Endothelial cell of hepatic sinusoid (primary cell): ENCODE measurements at regions not wholly inside any gene's neighbourhood (a gene's known extent, or its start where the extent isn't known, plus 50 kb on each side); places are given as distances from the start of the nearest gene placed in this dataset.
"Not testable (repeated sequence)": the region's sequence is repeated elsewhere in the genome, so short reads cannot be mapped to it uniquely, and the experiment has no call there.

Source experiments
- in situ Hi-C: cut with HindIII; loops from 2 replicates; pipeline ENCODE4 v1.10.0; 2017; ENCODE audit warnings: low sequenced_read_pairs

- in situ Hi-C loops: no loop called here
Observed at GRCh38 chr5:91528831-91529230, 145.7 kb upstream of the ARRDC3 start.

- in situ Hi-C loops: no loop called here
Observed at GRCh38 chr5:91521785-91522184, 138.7 kb upstream of the ARRDC3 start.

- in situ Hi-C loops: no loop called here
Observed at GRCh38 chr5:91521334-91521733, 138.2 kb upstream of the ARRDC3 start.

- in situ Hi-C loops: no loop called here
Observed at GRCh38 chr5:91514400-91514799, 131.3 kb upstream of the ARRDC3 start.

GRCh38 chr5:91503321-91503720 lies 120.2 kb upstream of the ARRDC3 start:
- in situ Hi-C loops: no loop called here

- in situ Hi-C loops: no loop called here
Observed at GRCh38 chr5:91500758-91501157, 117.6 kb upstream of the ARRDC3 start.

GRCh38 chr5:91499943-91500531 lies 116.9 kb upstream of the ARRDC3 start:
- in situ Hi-C loops: no loop called here

- in situ Hi-C loops: no loop called here
Observed at GRCh38 chr5:91495699-91496098, 112.6 kb upstream of the ARRDC3 start.

GRCh38 chr5:91494447-91494996 lies 111.4 kb upstream of the ARRDC3 start:
- in situ Hi-C loops: loop anchor here (5.0 kb wide), 1 partner anchor 37 kb away; no protein-coding TSS in a partner anchor

- in situ Hi-C loops: loop anchor here (5.0 kb wide), 1 partner anchor 36 kb away; no protein-coding TSS in a partner anchor
Observed at GRCh38 chr5:91493086-91493485, 110.0 kb upstream of the ARRDC3 start.

- in situ Hi-C loops: loop anchor here (5.0 kb wide), 1 partner anchor 34 kb away; no protein-coding TSS in a partner anchor
Observed at GRCh38 chr5:91491229-91491628, 108.1 kb upstream of the ARRDC3 start.

- in situ Hi-C loops: loop anchor here (5.0 kb wide), 1 partner anchor 33 kb away; no protein-coding TSS in a partner anchor
Observed at GRCh38 chr5:91490316-91490715, 107.2 kb upstream of the ARRDC3 start.

- in situ Hi-C loops: no loop called here
Observed at GRCh38 chr5:91487420-91487819, 104.3 kb upstream of the ARRDC3 start.

GRCh38 chr5:91486638-91487037 lies 103.5 kb upstream of the ARRDC3 start:
- in situ Hi-C loops: no loop called here

- in situ Hi-C loops: no loop called here
Observed at GRCh38 chr5:91484662-91485061, 101.5 kb upstream of the ARRDC3 start.

- in situ Hi-C loops: not testable (repeated sequence)
Observed at GRCh38 chr5:91479376-91479775, 96.3 kb upstream of the ARRDC3 start.

- in situ Hi-C loops: no loop called here
Observed at GRCh38 chr5:91478096-91478495, 95.0 kb upstream of the ARRDC3 start.

- in situ Hi-C loops: no loop called here
Observed at GRCh38 chr5:91477408-91477807, 94.3 kb upstream of the ARRDC3 start.

GRCh38 chr5:91474201-91474600 lies 91.1 kb upstream of the ARRDC3 start:
- in situ Hi-C loops: no loop called here

GRCh38 chr5:91472631-91473030 lies 89.5 kb upstream of the ARRDC3 start:
- in situ Hi-C loops: no loop called here

GRCh38 chr5:91469517-91470165 lies 86.5 kb upstream of the ARRDC3 start:
- in situ Hi-C loops: no loop called here
